ENCODE measurements at regions not wholly inside any gene's neighbourhood (a gene's known extent, or its start where the extent isn't known, plus 50 kb on each side); places are given as distances from the start of the nearest gene placed in this dataset.
A peak's percentile ranks its signal among the peaks of the same experiment; 100 is the strongest.

GRCh38 chr3:107216711-107217110 lies 160.5 kb upstream of the CCDC54 start:
- TF ChIP-seq CTCF (IDR thresholded peaks at IDR 0.05), result no peak
- no peak for DNase-seq (ENCODE audit: low spot score)
- H3K9me3 Mint-ChIP-seq (ENCODE audit: low read depth), result peaks cover 7% of the 10 kb centered on the region
- H3K27ac Mint-ChIP-seq (ENCODE audit: unreplicated experiment), result peak overlapping the region; percentile 88
- no peaks in the 10 kb centered on the region for H3K36me3 Mint-ChIP-seq (ENCODE audit: low read depth)
- peaks cover 61% of the 10 kb centered on the region for H3K4me1 Mint-ChIP-seq (ENCODE audit: low read depth)
- H3K4me3 Mint-ChIP-seq (ENCODE audit: unreplicated experiment), result no peak overlapping the region
- H3K27me3 Mint-ChIP-seq (ENCODE audit: low read depth), result no peaks in the 10 kb centered on the region

DNA sequence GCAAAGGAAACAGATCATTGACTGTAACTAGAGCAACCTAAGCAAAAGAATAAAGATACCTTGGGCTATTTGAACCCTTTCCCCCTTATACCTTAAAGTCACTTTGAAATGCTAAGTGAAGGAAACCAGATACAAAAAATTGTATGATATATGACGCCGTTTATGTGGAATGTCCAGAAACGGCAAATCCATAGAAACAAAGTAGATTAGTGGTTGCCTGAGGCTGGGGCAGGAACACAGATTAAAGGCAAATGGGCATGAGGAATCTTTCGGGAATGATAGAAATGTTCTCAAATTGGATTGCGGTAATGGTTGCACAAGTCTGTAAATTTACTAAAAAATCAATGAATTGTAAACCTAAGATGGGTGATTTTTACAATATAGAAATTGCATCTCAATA lies 160.1 kb upstream of the CCDC54 start:
- no peaks in the 10 kb centered on the region for H3K27me3 Mint-ChIP-seq (ENCODE audit: low read depth)
- peaks cover 62% of the 10 kb centered on the region for H3K4me1 Mint-ChIP-seq (ENCODE audit: low read depth)
- no peak for DNase-seq (ENCODE audit: low spot score)
- no peak overlapping the region for H3K4me3 Mint-ChIP-seq (ENCODE audit: unreplicated experiment)
- peak overlapping the region; percentile 88 for H3K27ac Mint-ChIP-seq (ENCODE audit: unreplicated experiment)
- H3K36me3 Mint-ChIP-seq (ENCODE audit: low read depth), result no peaks in the 10 kb centered on the region
- no peak for TF ChIP-seq CTCF (IDR thresholded peaks at IDR 0.05)
- H3K9me3 Mint-ChIP-seq (ENCODE audit: low read depth), result peaks cover 7% of the 10 kb centered on the region

DNA sequence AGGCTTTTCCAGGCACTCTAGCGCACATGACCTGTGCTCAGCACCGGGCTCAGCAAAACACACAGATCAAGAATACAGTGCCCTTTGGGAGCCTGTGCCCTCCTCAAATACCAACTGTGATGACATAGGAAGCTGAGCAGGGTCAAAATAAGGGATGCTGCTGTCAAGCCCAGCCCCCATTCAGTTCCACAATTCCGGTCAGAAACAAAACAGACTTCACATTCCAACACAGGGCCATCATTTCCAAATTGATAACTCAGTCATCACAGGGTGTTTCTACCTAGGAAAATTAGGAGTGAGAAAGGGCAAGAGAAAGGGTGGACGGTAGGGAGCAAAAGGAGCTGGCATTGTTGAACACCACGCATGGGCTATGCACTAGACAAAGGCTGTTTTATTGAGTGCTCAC lies 158.4 kb upstream of the CCDC54 start:
- TF ChIP-seq CTCF (IDR thresholded peaks at IDR 0.05), result no peak
- H3K27ac Mint-ChIP-seq (ENCODE audit: unreplicated experiment), result peak overlapping the region; percentile 81

DNA sequence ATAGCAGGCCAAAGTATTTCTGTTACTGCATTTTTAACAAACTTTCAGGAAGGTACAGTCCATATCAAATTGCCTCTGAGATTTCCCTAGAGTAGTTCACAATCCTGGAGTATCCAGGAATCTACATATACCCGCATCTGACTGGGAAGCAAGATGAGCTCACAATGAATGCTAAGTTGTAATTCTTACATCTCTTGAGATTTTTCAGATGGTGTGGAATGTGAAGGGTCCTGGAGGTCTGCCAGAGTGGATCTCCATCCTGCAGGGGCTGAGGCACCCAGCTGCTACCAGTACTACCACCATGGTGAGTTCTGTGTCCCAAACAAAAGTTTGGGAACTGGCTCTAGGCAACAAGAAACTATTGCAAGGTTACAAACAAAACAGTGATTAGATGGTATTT lies 156.7 kb upstream of the CCDC54 start:
- Mint-ChIP-seq H3K9me3 (ENCODE audit: low read depth) (peaks cover 2% of the 10 kb centered on the region), H3K27me3 (ENCODE audit: low read depth) (no peaks in the 10 kb centered on the region), H3K27ac (ENCODE audit: unreplicated experiment) (peak overlapping the region; percentile 85), H3K4me3 (ENCODE audit: unreplicated experiment) (no peak overlapping the region), H3K4me1 (ENCODE audit: low read depth) (peaks cover 57% of the 10 kb centered on the region), H3K36me3 (ENCODE audit: low read depth) (no peaks in the 10 kb centered on the region)
- no peak for DNase-seq (ENCODE audit: low spot score)
- TF ChIP-seq CTCF (IDR thresholded peaks at IDR 0.05), result no peak

More for the DNA sequence above, 158.4 kb upstream of the CCDC54 start:
- Mint-ChIP-seq H3K4me1 (ENCODE audit: low read depth) (peaks cover 60% of the 10 kb centered on the region), H3K9me3 (ENCODE audit: low read depth) (peaks cover 9% of the 10 kb centered on the region), H3K36me3 (ENCODE audit: low read depth) (no peaks in the 10 kb centered on the region), H3K27me3 (ENCODE audit: low read depth) (no peaks in the 10 kb centered on the region), H3K4me3 (ENCODE audit: unreplicated experiment) (no peak overlapping the region)
- DNase-seq (ENCODE audit: low spot score), result no peak

- DNase-seq (ENCODE audit: low spot score), result no peak
- Mint-ChIP-seq H3K4me3 (ENCODE audit: unreplicated experiment) (no peak overlapping the region), H3K27me3 (ENCODE audit: low read depth) (no peaks in the 10 kb centered on the region), H3K4me1 (ENCODE audit: low read depth) (peaks cover 53% of the 10 kb centered on the region), H3K27ac (ENCODE audit: unreplicated experiment) (no peak overlapping the region), H3K9me3 (ENCODE audit: low read depth) (peaks cover 5% of the 10 kb centered on the region), H3K36me3 (ENCODE audit: low read depth) (no peaks in the 10 kb centered on the region)
- no peak for TF ChIP-seq CTCF (IDR thresholded peaks at IDR 0.05)
These were observed 155.4 kb upstream of the CCDC54 start for GRCh38 chr3:107221856-107222255.

Measured in chondrocyte (in vitro differentiated cells).